Muscle of back (tissue), 3 donors: ENCODE measurements at regions not wholly inside any gene's neighbourhood (a gene's known extent, or its start where the extent isn't known, plus 50 kb on each side); places are given as distances from the start of the nearest gene placed in this dataset.
A peak's percentile ranks its signal among the peaks of the same experiment; 100 is the strongest.
"Not testable (repeated sequence)": the region's sequence is repeated elsewhere in the genome, so short reads cannot be mapped to it uniquely, and the experiment has no call there.

Source experiments
- DNase-seq, 3 donors: peaks; one replicate each; pipeline versions ENCODE4 v3.0.0 to v3.0.0-alpha.2; 2013

DNA sequence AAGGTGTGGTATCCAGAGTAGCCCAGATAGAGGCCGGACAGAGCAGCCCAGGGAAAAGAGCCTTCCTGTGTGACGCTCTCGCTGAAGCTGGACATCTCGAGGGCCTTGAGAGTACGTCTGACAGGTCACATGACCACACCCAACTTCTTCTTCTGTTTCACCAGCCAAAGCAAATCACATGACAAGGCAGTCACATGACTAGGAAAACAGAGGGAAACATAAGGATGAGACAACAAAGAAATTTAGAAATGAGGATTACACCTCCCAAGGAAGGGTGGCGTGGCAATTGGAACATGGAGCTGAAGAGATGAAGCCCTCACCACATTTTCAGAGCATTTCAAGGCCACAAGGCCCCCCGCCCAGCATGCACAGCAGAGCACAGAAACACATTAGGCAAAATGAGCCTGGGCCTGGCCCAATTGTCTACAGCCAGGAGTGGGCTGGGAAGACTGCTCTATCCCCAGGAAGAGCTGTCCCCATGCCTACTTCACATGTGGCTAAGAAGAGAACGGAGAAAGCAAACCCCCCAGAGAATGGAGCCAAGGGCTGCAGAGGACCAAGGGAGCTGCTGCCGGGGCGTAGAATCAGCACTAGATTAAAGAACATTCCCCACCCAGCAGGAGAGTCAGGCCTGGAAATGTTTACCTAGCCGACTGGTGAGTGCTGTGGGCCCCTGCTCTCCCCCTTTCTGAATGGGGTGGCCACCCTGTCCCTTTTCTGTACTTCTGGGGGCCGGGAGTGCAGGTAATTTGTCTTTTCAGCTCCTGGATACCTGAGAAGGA, 305.1 kb downstream of the NPHP4 start:
- no peak for DNase-seq

DNA sequence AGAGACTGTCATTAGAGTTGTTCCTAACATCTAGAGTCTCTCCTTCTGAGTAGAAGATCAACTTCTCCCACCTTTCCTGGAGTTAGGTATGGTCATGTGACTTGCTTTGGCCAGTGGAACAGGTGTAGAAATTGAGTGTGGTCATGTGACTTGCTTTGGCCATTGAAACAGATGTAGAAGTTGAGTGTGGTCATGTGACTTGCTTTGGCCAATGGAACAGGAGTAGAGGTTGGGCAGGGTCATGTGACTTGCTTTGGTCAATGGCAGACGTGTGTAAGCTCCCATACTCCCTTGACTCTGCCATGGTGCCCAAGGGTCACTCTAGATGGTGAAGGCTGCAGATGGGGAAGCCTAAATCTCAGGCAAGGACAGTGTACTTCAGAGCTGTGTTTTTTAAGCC, 306.0 kb downstream of the NPHP4 start:
- DNase-seq = no peak

DNA sequence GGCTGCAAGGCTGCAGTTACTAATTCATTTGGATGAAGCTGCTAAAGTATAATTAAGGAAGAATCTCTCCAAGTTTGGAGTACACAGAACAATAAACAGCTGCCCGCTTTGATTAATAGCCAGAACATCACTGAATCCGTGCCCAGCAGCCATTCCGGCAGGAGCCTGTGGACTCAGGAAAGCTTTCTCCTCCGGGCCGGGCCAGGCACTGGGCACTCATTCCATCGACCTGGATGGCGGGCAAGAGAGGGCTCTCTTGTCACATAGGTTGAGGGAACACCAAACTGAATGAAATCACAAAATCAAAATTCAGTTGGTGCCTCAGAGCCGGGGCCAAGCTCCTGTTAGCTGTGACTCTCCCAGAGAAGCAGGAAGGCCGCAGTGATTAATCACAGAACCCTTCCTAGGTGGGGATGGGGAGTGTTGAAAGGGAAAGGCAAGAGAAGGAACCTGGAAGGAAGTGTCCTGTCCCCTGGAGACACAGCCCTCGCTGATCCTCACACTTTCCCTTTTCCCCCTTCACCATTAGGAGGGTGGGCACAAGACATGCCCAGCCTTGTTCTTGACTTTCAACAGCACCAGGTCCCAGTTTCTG, 306.7 kb downstream of the NPHP4 start:
- no peak for DNase-seq

DNA sequence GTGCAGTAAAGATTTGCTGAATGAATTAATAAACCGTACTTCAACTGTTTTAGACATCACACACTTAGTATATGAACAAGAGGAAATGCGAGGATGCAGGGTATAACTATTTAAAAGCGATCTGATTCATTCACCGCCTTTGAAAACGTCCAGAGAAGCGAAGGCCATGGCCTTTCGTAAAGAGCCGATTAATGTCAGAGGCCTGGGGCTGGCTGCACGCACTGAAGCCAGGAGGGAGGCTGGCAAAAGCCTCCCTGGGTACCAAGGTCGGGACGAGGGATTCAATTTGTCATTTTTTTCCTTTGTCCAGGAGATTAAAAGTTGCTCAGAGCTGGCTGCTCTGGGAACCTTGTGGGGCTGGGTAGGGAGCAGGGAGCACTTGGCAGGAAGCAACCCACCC, 307.4 kb downstream of the NPHP4 start:
- no peak for DNase-seq

DNA sequence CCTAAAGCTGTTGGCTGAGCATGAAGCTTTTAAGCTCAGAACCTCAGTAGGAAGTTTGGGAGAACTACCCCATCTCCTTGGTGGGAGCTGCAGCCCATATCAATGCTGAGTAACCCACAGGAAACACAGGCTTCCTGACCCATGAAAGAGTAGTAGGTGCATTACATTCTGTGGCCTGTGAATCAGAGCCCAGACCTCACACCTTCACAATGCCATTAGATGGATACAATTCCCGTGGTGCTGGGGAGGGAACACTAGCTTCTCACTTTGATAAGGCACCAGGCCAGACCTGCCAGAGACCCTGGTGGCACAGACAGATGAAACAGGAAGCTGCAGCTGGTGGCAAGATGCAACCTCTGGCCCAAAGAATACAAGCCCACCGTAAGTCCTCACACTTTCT, 308.8 kb downstream of the NPHP4 start:
- no peak for DNase-seq

DNA sequence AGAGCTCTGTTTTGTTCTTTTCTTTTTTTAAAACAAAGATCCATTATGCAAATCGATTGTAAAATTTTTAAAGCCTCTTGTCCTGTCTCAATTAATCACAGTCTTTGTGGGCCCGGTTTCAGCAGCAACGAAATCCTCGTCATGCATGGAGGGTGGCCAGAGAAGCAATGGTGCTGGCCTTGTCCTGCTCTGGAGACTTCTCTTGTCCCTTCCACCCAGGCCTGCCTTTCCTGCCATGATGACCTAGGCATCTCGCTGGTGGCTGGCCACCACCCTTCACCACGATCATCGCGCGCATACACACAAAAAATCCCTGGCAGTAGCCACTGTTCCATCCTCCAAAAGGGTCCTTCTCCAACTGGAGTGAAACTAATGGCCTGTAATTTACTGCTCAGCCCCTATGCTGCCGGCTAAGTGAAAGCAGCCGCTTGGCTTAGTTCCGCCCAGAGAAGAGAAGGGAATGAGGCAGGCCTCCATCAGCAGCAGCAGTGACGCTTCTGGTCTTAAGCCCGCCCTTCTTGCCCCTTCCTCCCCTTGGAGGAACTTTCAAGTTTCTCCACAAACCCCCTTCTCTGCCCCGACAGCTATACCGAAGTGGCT, 309.5 kb downstream of the NPHP4 start:
- peak; percentile 11 to 70 (median 31) for DNase-seq

DNA sequence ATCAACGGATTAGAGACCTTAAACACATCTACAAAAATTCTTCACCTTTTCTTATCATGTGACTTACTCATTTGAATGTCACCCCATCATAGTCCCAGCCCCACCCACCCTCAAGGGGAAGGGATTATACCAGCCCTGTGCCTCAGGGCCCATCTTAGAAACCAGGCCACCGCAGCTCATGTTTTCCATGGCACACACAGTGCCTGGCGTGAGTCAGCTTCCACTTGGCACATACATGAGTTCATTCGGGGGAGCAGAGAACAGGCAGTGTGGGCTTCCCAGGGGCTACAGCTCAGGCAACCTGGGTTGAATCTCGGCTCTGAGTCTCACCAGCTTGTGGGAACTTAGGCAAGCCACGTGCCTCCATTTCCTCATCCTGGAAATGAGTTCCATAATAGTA, 310.6 kb downstream of the NPHP4 start:
- no peak for DNase-seq

DNA sequence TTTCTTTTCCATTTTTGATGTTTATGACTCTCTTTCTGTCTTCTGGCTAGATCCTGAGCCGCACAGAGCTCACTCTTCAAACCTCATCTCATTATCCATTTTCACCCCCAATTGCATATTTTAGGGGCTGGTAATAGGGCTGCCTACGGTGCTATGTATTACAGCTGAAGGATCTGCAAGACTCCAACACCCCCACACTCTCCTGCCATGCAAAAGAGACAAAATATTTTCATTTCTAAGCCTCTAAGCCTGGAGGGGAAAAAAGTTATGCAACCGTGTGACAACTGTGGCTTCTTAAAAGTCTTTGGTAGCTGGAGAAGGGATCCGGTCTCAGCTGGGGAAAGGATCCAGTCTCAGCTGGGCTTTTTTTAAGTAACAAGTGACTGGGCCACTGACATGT, 311.6 kb downstream of the NPHP4 start:
- DNase-seq = no peak

DNA sequence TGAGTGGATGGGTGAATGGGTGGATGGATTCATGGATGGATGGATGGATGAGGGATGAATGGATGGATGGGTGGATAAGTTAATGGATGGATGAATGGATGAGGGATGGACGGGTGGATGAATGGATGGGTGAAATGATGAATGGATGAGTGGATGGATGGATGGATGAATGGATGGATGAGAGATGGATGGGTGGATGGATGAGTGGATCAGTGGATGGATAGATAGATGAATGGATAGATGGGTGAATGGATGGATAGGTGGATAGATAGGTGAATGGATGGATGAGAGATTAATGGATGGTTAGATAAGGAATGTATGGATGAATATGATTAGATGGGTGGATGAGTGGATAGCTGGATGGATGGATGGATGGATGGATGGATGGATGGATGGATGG, 313.5 kb downstream of the NPHP4 start:
- DNase-seq = no peak

DNA sequence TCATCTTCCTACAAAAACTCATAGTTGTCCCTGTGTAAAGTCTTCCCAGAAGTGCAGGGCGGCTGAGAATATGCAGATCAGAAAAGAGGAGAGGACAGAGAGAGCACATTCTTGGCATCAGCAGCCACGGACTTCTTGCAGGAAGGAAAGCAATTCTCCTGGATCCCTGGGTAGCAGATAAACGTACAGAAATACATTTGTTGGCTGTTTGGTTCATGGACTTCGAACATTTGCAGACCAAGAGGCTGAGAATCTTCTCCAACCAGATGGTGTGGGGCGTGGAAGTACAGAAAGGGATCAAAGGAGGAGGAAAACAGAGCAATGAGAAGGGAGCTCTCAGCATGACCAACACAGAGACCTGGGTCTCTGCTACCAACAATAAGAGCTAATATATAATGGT, 319.9 kb downstream of the NPHP4 start:
- DNase-seq = not testable (repeated sequence)

DNA sequence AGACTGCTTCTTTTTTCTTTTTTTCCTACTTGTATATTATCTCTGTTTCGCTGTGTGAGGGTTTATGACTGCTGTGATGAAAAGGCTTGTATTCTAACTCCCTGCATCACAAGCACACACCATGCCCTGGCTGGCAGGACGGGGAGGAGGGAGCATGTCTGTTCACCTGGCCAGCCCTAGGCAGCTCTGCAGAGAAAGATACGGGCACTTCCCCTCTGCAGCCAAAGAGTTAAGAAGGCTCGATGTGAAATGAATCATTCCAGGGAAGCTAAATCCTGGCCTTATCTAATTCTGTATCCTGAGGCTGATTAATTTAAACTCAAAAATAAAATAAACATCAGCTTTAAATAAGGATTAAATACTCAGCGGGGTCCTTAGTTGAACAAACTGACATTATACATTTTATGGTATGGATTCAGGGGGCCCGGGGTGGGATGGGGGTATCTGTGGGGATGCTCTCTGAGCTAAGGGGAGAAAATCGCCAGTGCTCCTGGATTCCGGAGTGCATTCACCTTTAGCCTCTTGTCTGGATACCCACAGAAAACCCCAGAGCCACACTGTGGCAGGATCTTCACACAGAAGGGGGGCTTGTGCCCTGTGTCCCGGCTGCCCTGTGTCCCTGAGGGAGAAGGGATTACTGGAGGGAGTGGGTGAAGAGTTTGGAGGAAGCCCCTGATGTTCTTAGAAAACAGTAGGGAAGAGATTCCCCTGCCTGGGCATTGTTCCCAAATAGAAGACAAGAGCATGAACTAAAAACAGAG, 321.5 kb downstream of the NPHP4 start:
- no peak for DNase-seq

DNA sequence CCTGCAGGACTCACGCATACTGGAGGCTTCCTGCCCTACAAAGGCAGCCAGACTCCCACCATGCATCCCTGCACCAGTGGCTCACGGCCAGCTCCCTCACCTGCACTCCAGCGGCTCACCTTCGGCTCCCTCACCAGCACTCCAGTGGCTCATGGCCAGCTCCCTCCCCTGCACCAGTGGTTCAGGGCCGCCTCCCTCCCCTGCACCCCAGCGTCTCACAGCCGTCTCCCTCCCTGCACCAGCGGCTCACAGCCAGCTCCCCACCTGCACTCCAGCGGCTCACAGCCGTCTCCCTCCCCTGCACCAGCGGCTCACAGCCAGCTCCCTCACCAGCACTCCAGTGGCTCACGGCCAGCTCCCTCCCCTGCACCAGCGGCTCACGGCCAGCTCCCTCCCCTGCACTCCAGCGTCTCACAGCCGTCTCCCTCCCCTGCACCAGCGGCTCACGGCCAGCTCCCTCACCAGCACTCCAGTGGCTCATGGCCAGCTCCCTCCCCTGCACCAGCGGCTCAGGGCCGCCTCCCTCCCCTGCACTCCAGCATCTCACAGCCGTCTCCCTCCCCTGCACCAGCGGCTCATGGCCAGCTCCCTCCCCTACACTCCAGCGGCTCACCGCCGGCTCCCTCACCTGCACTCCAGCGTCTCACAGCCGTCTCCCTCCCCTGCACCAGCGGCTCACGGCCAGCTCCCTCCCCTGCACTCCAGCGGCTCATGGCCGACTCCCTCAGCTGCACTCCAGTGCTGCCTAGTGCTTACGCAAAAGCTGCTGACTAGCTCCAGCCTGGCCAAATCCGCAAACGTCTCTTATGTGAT, 324.5 kb downstream of the NPHP4 start:
- DNase-seq = no peak

DNA sequence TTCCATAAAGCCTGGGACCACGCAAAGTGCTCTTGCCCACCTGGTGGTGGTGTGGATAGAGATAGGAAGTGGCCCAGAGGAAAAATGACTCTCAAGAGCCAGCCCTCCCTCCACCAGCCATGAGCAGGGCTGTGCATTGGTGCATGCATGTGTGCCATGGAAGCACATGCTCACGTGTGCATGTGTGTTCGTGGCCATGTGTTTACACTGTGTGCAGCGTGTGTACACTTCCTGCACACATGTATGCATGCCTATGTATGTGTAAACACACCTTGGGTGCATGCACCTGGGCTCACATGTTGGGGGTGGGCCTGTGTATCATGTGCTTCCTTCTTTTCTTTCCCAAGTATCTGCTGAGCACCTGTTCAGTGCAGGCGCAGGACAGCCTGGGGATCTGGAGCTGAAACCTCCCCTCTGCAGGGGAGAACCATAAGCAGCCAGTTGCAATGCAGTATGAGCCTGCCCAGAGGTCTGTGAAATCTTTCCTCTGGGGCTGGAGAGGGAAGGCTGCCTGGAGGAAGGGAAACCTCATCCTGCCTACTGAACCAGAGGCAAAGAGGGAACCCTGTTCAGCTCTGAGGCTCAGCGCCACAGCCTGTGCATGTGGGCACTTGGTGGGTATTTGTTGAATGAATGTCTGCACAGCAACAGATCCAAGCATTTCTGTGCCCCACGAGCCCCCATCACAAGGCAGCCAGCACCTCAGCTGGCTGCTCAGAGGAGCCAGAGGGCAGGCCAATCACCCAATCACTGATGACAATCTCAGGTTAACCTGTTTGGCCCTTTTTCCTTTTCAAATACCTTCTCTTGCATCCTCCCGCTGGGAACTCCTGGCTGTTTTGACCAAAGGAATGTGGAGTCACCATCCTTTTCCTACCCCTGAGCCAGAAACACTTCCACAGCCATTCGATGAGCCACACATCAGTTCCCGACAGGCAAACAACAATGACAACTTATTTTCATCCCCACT, 327.0 kb downstream of the NPHP4 start:
- no peak for DNase-seq

DNA sequence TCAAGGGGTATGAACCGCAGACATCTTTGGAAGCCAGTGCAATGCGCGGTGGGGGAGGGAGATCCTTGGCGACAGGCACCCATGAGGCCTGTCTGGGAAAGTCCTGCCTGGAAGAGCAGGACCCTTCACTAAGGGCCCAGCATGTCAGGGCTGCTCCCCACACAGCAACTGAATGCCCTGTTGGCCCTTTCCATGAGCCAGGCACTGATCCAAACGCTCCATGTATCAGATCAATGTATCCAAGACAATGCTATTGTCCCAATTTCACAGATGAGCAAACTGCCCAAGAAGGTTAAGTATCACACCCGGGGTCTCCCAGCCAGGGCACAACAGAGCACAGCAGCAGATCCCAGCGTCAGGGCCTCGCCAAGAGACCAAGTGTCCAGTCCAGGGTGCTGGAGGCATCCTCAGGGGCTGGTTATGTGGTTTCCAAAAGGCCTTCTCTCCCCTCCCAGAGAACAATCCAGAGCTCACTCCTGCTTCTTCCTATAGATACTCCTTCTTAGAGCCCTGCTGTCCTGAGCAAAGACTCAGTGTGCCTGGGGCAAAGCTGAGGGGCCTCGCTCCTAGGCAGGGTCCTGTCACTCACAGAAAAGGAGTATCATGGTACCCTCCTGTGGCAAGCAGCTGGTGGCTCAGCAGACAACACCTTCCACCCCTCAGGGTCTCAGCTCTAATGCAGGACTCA, 328.0 kb downstream of the NPHP4 start:
- no peak for DNase-seq

DNA sequence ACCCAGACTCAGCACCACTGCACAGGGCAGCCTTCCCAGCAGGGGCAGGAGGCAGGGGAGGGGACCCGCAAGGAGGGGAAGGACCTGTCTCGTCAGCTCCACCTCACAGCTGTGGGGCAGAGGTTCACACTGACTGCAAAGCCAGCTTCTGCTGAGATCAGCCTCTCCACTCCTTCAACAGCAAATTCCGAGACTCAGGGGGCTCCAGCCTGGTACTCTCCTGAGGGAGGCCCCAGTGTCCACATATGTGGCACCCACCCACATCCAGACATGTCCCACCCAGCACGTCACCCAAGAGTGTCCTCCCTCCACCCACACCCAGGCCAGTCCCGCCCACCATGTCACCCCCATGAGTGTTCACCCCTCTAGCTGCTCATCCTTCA, 329.5 kb downstream of the NPHP4 start:
- no peak for DNase-seq

DNA sequence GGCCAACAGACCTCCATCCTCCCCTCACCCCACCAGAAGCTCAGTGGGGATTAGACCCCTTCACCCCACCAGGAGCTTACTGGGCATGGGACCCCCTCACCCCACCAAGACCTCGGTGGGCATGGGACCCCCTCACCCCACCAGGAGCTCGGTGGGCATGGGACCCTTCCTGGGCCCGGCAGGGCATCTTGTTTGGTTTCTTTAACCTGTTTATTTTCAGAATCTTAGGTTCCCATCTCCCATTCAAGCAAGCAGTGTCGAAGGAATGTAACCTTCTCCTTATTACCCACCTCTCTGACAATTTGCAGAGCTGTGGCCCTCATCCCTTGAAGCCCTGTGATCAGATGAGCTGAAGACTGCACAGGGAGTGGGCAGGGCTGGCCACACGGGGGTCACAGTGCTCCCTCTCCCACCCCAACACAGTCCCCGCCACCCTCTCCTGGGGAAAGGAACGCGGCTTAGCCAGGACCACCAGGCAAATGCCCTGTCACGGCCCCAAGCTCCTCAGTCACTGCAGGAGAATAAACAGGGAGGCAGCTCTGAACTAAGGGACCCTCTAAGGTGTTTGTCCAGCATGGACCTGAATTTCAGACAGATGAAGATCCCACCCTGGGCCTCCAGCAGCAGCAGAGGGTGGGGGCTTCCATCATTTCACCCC, 330.0 kb downstream of the NPHP4 start:
- no peak for DNase-seq

DNA sequence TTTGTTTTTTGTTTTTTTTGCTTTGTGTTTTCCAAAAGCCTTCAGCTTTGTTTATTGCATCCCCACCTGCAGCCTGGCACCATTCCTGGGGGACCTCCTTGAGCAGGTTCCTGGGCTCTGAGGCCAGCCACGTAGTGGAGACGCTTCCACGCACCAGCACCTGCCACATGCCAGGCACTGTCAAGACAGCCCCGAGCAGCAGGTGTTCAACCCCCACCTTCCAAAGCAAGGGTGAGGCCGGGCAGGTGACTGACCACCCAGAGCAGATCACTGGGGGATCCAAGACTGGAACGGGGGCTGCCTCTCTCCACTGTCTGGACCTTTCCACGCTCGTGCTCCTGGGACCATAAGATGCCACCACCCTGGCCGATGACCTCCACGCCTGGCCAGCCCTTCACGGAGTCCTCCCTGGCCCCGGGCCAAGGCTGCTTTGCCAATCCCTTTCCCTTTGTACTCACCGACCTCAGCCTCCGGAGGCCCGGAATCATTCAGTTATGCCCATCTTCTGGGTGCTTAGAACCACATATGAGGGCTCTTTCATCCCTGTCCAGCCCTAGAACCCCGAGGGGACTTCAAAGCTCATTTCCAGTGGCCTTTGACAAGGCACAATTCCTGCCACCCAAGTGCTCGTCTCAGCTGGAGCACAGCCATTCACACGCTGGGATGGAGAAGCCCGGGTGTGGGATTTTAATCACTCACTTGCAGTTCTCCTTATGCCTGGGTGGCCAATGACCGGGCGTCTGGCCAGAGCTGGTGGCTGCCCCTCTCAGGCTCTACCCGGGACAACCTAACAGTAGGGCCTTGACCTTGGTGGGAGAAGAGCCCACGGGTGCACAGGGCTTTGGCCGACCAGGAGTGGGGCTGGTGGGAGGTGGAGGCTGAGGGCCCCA, 330.8 kb downstream of the NPHP4 start:
- DNase-seq = no peak
